ENCODE measurements at regions not wholly inside any gene's neighbourhood (a gene's known extent, or its start where the extent isn't known, plus 50 kb on each side); places are given as distances from the start of the nearest gene placed in this dataset.

DNA sequence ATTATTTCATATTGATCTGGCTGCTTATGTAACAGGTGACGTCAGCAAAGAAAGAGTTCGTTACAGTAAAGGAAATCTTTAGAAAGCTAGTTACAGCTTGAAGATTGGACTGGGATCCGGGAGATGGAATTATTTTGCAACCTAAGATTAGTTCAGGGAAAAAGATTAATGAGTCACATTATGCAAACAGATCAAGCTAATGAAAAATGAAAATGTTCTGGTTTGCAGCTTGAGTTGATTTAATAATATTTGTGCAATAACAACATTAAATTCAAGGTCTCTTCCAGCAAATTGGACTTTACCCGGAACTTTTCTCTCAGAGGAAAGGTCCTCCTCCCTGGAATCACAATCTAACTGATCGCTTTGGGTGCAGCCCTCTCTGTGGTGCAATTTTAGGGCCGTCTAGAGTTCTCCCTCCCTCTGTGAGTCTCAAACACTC, 119.5 kb downstream of the OTUD1 start:
- H3K4me1 Mint-ChIP-seq (ENCODE audit: unreplicated experiment) = no peaks in the 10 kb centered on the region
- H3K36me3 Mint-ChIP-seq (ENCODE audit: unreplicated experiment) = no peaks in the 10 kb centered on the region
- no peak for TF ChIP-seq CTCF (IDR thresholded peaks at IDR 0.05)
- peaks cover 45% of the 10 kb centered on the region for H3K9me3 Mint-ChIP-seq (ENCODE audit: unreplicated experiment)
- H3K27ac Mint-ChIP-seq (ENCODE audit: unreplicated experiment) = no peak overlapping the region
- DNase-seq (ENCODE audit: extremely low spot score, unreplicated experiment) = no peak
- no peak overlapping the region for H3K4me3 Mint-ChIP-seq (ENCODE audit: unreplicated experiment)
- no peaks in the 10 kb centered on the region for H3K27me3 Mint-ChIP-seq (ENCODE audit: unreplicated experiment)

DNA sequence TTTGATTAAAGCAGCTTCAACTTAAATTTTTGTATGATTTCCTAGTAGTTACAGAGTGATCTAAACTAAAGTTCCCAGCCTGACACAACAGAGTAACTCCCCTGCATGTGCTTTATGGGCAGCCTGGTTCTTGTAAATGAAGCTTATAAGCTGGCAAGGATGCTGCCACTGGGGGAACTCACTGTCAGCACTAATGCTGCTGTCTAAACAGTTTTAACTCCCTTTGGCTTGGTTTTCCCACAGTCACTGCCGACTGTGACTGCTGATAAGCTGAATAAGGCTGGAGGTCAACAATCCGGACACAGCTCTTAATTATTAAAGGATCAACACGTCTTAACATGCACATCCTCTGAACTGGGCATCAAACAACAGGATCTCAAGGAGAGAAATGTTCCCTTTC, 130.1 kb downstream of the OTUD1 start:
- Mint-ChIP-seq H3K27me3 (ENCODE audit: unreplicated experiment) (no peaks in the 10 kb centered on the region), H3K4me3 (ENCODE audit: unreplicated experiment) (no peak overlapping the region), H3K27ac (ENCODE audit: unreplicated experiment) (no peak overlapping the region), H3K4me1 (ENCODE audit: unreplicated experiment) (no peaks in the 10 kb centered on the region), H3K36me3 (ENCODE audit: unreplicated experiment) (peaks cover 2% of the 10 kb centered on the region), H3K9me3 (ENCODE audit: unreplicated experiment) (peaks cover 36% of the 10 kb centered on the region)
- TF ChIP-seq CTCF (IDR thresholded peaks at IDR 0.05) = no peak
- no peak for DNase-seq (ENCODE audit: extremely low spot score, unreplicated experiment)

GRCh38 chr10:23571884-23572283, 133.0 kb downstream of the OTUD1 start:
- peaks cover 2% of the 10 kb centered on the region for H3K36me3 Mint-ChIP-seq (ENCODE audit: unreplicated experiment)

GRCh38 chr10:23581906-23582450, 143.1 kb downstream of the OTUD1 start:
- Mint-ChIP-seq H3K27me3 (ENCODE audit: unreplicated experiment) (no peaks in the 10 kb centered on the region), H3K4me3 (ENCODE audit: unreplicated experiment) (no peak overlapping the region), H3K4me1 (ENCODE audit: unreplicated experiment) (no peaks in the 10 kb centered on the region), H3K36me3 (ENCODE audit: unreplicated experiment) (no peaks in the 10 kb centered on the region), H3K27ac (ENCODE audit: unreplicated experiment) (no peak overlapping the region), H3K9me3 (ENCODE audit: unreplicated experiment) (peaks cover 7% of the 10 kb centered on the region)
- TF ChIP-seq CTCF (IDR thresholded peaks at IDR 0.05) = no peak
- DNase-seq (ENCODE audit: extremely low spot score, unreplicated experiment) = no peak

More at GRCh38 chr10:23571884-23572283, 133.0 kb downstream of the OTUD1 start:
- Mint-ChIP-seq H3K4me1 (ENCODE audit: unreplicated experiment) (no peaks in the 10 kb centered on the region), H3K27ac (ENCODE audit: unreplicated experiment) (no peak overlapping the region), H3K27me3 (ENCODE audit: unreplicated experiment) (no peaks in the 10 kb centered on the region), H3K4me3 (ENCODE audit: unreplicated experiment) (no peak overlapping the region), H3K9me3 (ENCODE audit: unreplicated experiment) (peaks cover 25% of the 10 kb centered on the region)
- DNase-seq (ENCODE audit: extremely low spot score, unreplicated experiment) = no peak
- TF ChIP-seq CTCF (IDR thresholded peaks at IDR 0.05) = no peak

DNA sequence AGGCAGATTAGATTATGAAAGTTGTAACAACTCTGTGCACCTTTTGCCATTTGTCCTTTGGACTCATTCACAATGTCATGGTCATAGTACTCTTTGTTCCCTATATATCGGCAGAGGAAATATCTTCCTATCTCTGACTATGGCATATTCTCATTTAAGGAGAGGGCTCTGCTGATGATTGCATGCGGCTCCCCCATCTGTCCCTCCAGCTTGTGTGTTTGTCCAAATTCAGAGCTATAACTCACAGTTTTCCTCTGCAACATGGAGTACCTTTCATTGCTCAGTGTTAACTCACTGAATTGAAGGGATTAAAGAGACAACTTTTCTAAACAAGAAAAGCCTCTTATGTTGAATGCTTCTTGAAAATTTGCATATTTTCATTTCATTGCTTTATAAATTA, 145.5 kb downstream of the OTUD1 start:
- TF ChIP-seq CTCF (IDR thresholded peaks at IDR 0.05) = no peak
- no peaks in the 10 kb centered on the region for H3K36me3 Mint-ChIP-seq (ENCODE audit: unreplicated experiment)
- H3K4me3 Mint-ChIP-seq (ENCODE audit: unreplicated experiment) = no peak overlapping the region
- no peaks in the 10 kb centered on the region for H3K4me1 Mint-ChIP-seq (ENCODE audit: unreplicated experiment)
- H3K27ac Mint-ChIP-seq (ENCODE audit: unreplicated experiment) = no peak overlapping the region
- no peaks in the 10 kb centered on the region for H3K27me3 Mint-ChIP-seq (ENCODE audit: unreplicated experiment)
- no peak for DNase-seq (ENCODE audit: extremely low spot score, unreplicated experiment)
- H3K9me3 Mint-ChIP-seq (ENCODE audit: unreplicated experiment) = peaks cover 24% of the 10 kb centered on the region

Measured in osteocyte (in vitro differentiated cells).